PFSK-1 (cell line): ENCODE measurements at regions not wholly inside any gene's neighbourhood (a gene's known extent, or its start where the extent isn't known, plus 50 kb on each side); places are given as distances from the start of the nearest gene placed in this dataset.

ENCODE experiments used
- FOXP2 ChIP-seq: optimal IDR thresholded peaks from 2 replicates; pipeline ENCODE3; 2011; ENCODE audit warnings: borderline replicate concordance, control low read depth, inconsistent platforms; ENCODE audit not compliant: insufficient read depth; ENCODE audit errors: extremely low read length, extremely low read depth
- POLR2AphosphoS5 ChIP-seq: IDR thresholded peaks from 2 replicates; pipeline ENCODE4 v1.6.1; 2012; ENCODE audit warnings: low read depth, mild to moderate bottlenecking, control low read depth, low read length, moderate library complexity
- SIN3A ChIP-seq: IDR thresholded peaks from 2 replicates; pipeline ENCODE4 v1.6.1; 2012; ENCODE audit warnings: mild to moderate bottlenecking, low read length, moderate library complexity, borderline replicate concordance; ENCODE audit not compliant: insufficient read depth
- TAF1 ChIP-seq: IDR thresholded peaks from 2 replicates; pipeline ENCODE4 v1.6.1; 2012; ENCODE audit warnings: low read length, control low read depth, borderline replicate concordance; ENCODE audit not compliant: insufficient read depth
- TF ChIP-seq, protein P1 (sequence below), 2 experiments: IDR thresholded peaks; 2 replicates each; pipeline versions ENCODE4 v1.6.1 to v1.8.0; 2011 to 2012; ENCODE audit warnings: low read depth in 2 of 2, low read length in 2 of 2, control low read depth in 1 of 2, inconsistent platforms in 1 of 2, mild to moderate bottlenecking in 1 of 2, moderate library complexity in 1 of 2; ENCODE audit not compliant: insufficient read depth in 1 of 2

- TF ChIP-seq, protein P1, sequence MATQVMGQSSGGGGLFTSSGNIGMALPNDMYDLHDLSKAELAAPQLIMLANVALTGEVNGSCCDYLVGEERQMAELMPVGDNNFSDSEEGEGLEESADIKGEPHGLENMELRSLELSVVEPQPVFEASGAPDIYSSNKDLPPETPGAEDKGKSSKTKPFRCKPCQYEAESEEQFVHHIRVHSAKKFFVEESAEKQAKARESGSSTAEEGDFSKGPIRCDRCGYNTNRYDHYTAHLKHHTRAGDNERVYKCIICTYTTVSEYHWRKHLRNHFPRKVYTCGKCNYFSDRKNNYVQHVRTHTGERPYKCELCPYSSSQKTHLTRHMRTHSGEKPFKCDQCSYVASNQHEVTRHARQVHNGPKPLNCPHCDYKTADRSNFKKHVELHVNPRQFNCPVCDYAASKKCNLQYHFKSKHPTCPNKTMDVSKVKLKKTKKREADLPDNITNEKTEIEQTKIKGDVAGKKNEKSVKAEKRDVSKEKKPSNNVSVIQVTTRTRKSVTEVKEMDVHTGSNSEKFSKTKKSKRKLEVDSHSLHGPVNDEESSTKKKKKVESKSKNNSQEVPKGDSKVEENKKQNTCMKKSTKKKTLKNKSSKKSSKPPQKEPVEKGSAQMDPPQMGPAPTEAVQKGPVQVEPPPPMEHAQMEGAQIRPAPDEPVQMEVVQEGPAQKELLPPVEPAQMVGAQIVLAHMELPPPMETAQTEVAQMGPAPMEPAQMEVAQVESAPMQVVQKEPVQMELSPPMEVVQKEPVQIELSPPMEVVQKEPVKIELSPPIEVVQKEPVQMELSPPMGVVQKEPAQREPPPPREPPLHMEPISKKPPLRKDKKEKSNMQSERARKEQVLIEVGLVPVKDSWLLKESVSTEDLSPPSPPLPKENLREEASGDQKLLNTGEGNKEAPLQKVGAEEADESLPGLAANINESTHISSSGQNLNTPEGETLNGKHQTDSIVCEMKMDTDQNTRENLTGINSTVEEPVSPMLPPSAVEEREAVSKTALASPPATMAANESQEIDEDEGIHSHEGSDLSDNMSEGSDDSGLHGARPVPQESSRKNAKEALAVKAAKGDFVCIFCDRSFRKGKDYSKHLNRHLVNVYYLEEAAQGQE (IDR thresholded peaks at IDR 0.05; ENCODE audit: insufficient read depth in 1 of 2, low read depth in 2 of 2, low read length in 2 of 2): no peak
- TF ChIP-seq TAF1 (no peak), SIN3A (no peak), POLR2AphosphoS5 (no peak), FOXP2 (no peak)
These were observed 52.7 kb upstream of the LMO3 start for GRCh38 chr12:16658699-16659098.
